GM21723 (cell line): ENCODE measurements at regions not wholly inside any gene's neighbourhood (a gene's known extent, or its start where the extent isn't known, plus 50 kb on each side); places are given as distances from the start of the nearest gene placed in this dataset.

Experiments used
- ATAC-seq: cut with Tn5 transposase; IDR thresholded peaks from one replicate; pipeline ENCODE4 v1.9.1; 2021; ENCODE audit warnings: mild to moderate bottlenecking, moderate library complexity; ENCODE audit not compliant: unreplicated experiment

DNA sequence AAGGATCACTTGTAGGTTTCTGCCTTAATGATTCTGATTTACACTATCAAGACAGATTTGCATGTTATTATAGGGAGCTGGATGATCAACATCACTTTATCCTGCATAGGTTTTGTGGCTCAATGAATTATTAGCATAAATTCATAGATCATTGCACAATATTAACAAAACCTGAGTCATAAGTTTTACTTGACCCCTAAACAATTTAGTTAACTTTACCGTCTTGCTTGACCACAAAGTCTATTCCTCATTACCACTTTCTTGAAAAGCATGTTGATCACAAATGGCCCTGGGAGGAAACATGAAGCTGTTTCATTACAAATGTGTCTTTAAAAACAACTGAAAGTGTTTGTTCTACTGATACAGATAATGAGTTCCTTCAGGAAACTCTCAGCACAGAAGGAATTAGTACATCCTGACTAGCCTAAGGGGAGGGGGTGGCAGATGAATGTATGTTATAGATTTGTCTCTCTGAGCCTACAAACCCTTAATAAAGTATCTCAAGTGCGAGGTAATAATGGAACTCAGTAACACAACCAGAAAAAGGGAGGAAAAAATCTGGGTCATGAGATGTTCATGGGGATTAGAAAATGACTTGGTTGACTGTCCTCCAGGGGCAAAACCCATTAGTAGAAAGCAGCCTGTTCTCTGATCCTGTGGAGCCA, 303.4 kb downstream of the PIK3C3 start:
- ATAC-seq = no peak

DNA sequence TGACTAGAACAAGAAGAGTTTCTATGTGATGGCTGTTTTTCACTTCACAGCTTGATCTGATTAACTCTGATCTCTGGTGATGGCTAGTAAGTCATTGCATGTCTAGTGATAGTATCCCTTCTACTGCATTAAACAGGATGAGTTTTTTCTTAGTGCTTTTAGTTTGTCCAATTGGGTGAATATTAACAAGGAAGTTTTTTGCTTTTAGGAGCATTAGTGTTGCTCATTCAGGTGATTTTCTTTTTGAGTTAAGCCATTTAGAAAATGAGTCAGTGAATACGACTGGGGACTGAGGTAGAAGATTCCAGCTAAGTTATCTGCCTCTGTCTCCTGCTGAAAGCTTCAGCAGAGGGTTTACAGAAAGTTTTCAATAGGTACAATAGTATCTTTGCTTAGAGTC, 306.7 kb downstream of the PIK3C3 start:
- ATAC-seq = no peak

DNA sequence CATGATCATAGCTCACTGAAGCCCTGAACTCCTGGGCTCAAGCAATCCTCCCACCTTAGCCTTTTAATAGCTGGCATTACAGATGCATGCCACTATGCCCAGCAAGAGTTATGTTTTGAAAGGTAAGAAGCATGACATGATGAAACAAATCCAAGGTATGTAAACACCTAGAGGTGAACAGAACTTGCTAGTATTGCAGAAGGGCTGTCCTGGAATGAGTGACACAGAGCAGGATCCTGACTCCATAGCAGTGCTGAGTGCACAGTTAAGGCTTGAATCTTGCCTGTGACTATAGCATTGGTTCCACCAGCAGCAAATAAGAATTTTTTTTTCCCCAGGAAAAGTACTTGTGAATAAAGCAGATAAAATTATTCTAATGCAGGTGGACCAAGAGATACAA, 309.5 kb downstream of the PIK3C3 start:
- no peak for ATAC-seq

DNA sequence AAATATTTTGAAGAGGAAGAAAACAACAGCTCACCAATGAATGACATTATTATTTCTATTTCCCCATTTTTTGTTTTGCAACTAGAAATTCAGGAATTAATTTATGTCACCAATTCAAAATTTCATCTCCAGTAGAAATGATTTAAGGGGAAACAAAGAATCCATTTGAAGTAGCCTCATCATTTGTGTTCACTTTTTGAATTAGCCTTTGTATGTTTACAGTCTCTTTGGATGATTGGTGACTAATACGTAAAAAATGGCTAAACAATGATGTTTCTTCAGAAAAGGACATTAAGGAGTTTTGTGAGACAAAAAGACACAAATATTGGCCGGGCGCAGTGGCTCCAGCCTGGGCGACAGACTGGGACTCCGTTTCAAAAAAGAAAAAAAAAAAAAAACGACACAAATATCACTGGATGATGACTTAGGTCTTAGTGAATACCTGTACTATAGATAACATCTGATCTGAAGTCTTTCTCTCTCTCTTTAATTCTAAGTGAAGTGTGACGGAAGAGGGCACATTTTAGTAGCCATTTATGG, 313.2 kb downstream of the PIK3C3 start:
- no peak for ATAC-seq

GRCh38 chr18:42268798-42269197, 313.8 kb downstream of the PIK3C3 start:
- ATAC-seq = no peak

- no peak for ATAC-seq
These were observed 316.8 kb downstream of the PIK3C3 start for GRCh38 chr18:42271647-42272414.

DNA sequence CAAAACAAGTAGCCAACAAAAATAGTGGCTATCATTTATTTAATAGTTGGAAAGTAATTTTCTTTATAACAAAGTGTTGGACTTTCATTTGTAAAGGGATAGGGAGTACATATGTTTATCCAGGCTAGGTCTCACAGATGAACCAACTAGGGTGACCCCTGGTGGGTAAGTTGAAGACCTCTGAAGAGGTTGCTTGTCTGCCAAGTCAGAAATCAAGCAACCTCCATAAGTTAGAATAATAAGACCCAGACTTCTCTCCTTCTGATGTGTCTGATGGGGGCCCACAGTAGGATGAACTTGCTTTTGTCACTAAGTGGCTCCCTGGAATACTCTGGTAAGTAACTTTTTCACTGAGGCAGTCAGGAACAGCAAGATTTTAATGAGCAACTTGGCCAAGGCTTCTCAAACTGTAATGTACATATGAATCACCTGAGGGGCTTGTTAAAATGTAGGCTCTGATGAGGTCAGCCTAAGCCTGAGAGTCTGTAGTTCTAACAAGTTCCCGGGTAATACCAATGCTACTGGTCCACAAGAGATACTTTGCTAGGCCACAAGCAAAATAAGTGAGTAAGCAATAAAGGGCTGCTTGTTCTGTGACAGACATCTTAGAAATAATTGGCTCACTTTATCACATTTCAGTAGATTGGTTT, 319.6 kb downstream of the PIK3C3 start:
- ATAC-seq = no peak

DNA sequence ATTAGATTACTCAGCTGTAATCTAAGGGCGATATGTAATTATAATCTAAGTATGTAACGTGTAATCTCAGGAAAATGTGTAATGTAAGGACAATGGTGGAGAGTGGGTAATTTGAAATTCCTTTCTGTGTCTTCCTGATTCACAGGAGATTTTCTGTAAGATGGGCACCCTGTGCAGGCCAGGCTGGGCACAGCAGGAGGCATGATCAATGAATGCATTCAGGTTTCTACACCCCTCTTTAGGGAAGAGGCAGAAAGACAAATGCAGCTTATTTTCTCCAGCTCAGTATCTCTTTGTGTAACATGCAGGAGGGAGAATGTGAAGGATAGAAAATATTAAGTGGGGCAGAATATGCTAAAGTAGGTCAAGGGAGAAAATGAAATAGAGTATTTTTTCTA, 320.1 kb downstream of the PIK3C3 start:
- no peak for ATAC-seq

- ATAC-seq = no peak
These were observed 321.1 kb downstream of the PIK3C3 start for GRCh38 chr18:42275949-42276730.

DNA sequence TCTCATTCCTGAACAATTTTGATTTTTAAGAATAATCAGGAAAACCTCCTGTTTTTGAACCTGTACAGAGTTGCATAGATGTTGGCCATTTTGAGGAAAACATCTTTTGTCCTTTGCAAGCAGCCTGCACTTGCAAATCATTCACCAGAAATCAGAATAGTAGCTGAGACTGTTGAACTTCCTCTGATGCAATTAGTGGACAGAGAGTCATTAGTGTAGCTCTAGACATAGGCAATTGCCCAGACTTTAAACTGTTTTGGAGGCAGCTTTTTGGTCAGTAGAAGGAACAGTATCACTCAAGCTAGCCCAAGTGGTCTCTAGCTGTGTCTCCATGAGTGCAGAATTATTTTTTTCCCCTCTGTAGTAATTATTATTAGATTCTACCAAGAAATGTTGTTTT, 326.1 kb downstream of the PIK3C3 start:
- ATAC-seq = no peak

- no peak for ATAC-seq
These were observed 326.8 kb downstream of the PIK3C3 start for GRCh38 chr18:42281851-42282250.

DNA sequence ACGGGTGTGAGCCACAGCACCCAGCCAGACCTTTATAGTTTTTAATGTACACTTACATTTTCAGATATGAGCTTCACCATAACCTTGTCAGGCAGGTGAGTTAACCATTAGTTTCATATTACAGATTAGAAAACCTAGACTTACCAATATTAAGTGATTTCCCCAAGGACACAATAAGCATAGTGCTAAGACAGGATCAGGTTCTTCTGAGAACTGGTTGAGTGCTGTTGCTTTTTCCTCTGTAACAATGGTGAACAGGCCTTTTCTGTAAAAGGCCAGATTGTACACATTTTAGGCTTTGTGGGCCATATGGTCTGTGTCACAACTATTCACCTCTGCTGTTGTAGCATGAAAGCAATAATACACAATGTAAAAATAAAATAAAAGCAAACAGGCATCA, 332.0 kb downstream of the PIK3C3 start:
- no peak for ATAC-seq

DNA sequence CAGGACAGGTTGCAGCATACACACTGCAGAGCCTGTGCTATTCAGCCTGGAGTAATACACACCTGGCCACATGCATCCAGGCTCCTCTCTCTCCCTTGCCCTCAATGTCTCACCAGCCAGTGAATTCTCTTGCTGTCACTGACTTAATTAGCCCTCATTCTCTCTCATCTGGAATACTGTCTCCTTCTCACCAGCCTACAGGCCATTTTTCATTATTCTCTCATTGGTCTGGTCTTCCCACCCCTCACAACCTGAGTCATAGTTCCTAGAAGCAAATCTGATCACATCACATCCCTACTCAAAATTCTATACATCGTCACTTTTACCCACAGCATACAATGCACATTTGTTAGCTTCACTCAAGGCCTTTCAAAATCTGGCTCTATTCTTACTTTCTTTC, 333.1 kb downstream of the PIK3C3 start:
- ATAC-seq = no peak

GRCh38 chr18:42289526-42289925, 334.5 kb downstream of the PIK3C3 start:
- no peak for ATAC-seq

DNA sequence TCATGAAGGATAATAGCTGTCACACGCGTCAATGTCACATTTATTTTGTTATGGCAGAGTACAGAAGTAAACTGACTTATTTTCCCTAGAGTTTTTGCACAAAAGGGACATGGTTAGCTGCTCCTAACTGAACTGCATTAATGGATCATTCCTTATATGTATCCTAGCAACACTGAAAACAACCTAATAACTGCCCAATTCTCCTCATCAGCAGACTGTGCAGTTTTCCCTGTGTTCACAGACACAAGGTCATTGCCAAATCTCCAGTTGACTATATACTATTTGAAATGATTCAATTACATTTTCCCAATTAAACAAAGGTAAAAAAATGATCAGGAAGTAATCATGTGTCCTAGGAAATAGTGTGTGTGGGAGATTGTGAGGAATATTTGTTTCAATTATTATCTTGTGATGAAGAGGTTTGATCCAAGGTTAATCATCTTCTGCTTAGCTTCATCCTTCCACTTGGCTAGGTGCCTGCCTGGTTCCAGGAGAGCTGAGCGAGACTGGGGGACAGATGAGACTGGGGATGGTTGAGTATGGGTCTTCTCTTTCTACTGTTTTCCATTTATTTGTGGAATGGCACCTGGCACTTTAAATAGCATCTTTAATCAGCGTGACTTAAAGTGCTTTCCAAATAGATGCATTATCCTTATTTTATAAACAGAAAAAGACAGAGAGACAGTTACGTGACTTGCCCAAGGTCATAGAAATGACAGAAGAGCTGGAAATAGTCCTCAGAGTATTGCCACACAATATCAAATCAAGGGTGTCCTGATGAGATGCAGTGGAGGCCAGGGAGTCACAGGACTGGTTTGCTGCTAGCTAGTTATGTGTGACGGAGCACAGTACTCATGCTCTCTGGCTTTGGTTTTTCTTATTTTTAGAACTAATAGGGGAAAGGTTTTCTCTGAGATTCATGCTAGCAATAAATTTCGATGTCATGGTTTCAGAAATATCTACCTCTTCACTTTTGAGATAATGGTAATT, 335.6 kb downstream of the PIK3C3 start:
- no peak for ATAC-seq

- ATAC-seq = no peak
These were observed 337.6 kb downstream of the PIK3C3 start for GRCh38 chr18:42292654-42293053.

- ATAC-seq = no peak
These were observed 341.2 kb downstream of the PIK3C3 start for GRCh38 chr18:42296192-42296591.

DNA sequence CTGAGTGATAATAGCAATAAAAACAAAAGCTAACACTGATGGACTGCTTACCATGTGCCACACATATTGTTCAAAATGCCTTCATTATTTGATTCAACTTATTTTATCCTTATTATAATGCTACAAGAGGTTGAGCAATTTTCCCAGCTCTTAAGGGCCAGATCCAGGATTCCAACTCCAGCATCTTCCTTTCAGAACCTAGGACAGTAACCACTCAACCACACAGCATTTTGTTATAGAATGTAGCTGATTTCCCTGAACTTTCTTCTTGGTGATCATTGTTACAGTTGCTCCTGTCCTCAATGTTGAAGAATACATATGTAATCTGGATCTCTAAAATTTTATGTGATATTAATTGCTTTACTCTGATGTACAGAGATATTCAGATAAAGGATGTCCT, 341.7 kb downstream of the PIK3C3 start:
- no peak for ATAC-seq

DNA sequence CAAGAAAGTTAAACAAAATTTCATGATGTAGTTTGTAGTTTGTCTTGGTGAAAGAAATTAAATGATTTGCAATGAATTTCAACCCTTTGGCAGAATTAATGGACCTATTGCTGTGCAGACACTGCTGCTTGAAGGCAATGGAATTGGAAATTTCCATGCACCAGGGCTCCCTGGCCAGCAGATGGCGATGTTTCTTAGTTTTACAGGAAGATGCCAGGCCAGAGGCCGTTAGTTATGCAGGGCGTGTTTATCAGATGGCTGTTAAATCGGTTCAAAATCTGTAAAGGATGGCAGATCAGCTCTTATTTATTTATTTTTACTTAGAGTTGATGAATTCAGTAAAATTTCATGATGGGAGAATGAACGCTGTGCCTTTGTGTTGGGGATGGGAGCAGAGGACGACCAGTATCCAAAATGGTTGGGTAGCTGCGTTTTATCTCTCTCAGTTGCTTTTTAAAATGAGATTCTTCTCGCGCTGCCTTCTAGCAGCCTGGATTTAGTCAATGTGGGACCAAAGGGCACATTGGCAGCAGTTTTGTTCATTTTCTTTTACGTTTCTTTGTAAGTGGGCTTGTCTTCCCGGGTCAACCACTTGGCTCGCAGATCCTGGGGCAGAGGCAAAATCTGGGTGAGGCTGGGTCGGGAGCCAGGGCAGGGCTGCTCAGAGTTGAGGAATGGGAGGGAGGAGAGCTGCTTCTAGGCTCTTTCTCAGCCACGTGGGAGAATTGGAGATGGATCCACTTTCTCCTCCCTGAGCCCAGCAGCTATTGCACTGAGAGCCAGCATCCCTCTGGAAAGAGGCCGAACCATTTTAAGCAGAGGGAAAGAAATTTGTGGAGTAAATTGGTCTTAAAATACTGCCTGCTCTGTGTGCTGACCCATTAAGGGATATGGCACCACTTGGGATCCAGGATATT, 344.0 kb downstream of the PIK3C3 start:
- ATAC-seq = peak; percentile 94
